ENCODE measurements at regions not wholly inside any gene's neighbourhood (a gene's known extent, or its start where the extent isn't known, plus 50 kb on each side); places are given as distances from the start of the nearest gene placed in this dataset.

GRCh38 chr7:20267482-20267881 is 50.3 kb upstream of the MACC1 start:
- no peak for DNase-seq (ENCODE audit: low read depth in 2 of 2)

GRCh38 chr7:20268824-20269223 is 51.6 kb upstream of the MACC1 start:
- DNase-seq (ENCODE audit: low read depth in 2 of 2) = no peak

DNA sequence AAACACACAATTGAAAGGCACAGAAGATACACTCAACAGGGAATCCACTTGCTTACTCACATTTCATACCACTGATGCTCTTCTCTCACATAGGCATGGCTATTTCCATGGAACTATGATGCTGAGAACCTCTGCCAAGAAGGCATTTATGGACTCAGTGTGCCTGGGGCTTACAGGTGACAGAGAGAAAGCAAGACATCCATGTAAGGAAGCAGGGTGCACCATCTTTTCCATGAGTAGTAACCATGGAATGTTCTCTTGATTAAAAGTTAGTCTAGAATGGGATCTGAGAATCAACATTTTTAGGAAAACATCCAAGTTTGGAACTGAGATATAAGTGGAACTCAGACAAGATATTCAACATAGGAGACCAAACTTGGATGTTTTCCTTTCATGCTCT is 52.5 kb upstream of the MACC1 start:
- peak; percentile 24 to 30 for DNase-seq (ENCODE audit: low read depth in 2 of 2)

- DNase-seq (ENCODE audit: low read depth in 2 of 2) = no peak
Measured at GRCh38 chr7:20270371-20270770, 53.2 kb upstream of the MACC1 start.

- no peak for DNase-seq (ENCODE audit: low read depth in 2 of 2)
Measured at GRCh38 chr7:20270867-20271266, 53.7 kb upstream of the MACC1 start.

DNA sequence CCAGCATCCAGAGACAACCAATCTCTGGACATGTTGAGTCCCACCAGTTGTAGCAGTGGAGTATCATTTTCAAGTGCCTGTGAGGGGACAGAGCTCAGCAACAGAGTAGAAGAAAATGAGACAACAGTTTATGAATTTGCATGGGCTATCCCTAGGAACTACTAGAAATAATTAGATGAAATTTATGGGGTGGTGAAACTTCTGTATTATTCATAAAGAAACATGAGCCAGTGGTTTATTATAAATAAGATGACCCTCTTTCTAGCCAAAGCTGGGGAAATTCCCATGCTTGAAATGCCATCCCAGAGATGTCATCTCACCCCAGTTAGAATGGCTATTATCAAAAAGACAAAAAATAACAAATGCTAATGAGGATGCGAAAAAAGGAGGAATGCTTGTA is 55.1 kb upstream of the ITGB8 start:
- DNase-seq (ENCODE audit: low read depth in 2 of 2) = peak; percentile 54

DNA sequence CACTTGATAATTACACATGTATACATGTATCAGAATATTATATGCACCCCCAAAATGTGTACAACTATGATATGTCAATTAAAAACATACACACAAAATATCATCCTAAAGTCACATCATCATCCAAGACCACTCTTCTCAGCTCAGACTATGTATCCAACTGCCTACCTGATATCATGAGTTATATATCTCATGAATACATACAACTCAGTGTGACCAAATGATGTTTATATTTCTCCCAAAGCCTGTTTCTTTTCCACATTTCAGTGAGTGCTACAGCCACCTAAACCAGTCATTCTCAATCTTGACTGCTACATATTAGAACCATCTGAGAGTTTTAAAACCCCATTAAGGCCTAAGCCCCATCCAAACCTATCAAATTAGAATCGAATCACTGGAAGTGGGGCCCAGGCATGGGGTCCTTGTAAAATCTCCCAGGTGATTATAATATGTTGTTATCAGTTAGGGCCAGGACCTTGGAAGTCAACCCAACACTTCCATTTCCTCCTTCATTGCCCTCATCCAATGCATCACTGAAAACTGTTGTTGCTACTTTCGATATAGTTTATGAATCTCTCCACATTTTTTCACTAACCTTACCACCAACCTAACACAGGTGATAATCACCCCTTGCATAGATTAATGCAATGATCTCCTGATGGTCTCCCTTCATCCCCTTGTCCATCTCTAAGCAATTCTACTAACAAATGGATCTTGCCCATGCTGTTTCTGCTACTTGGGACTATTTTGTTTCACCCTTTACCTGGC is 53.8 kb upstream of the ITGB8 start:
- no peak for DNase-seq (ENCODE audit: low read depth in 2 of 2)

GRCh38 chr7:20279979-20280378 is 50.7 kb upstream of the ITGB8 start:
- DNase-seq (ENCODE audit: low read depth in 2 of 2) = no peak

GRCh38 chr7:20280475-20281351 is 50.0 kb upstream of the ITGB8 start:
- DNase-seq (ENCODE audit: low read depth in 2 of 2) = peak; percentile 59 to 67

Data from fibroblast of skin of left quadriceps (primary cell).